ENCODE measurements at regions not wholly inside any gene's neighbourhood (a gene's known extent, or its start where the extent isn't known, plus 50 kb on each side); places are given as distances from the start of the nearest gene placed in this dataset.

DNA sequence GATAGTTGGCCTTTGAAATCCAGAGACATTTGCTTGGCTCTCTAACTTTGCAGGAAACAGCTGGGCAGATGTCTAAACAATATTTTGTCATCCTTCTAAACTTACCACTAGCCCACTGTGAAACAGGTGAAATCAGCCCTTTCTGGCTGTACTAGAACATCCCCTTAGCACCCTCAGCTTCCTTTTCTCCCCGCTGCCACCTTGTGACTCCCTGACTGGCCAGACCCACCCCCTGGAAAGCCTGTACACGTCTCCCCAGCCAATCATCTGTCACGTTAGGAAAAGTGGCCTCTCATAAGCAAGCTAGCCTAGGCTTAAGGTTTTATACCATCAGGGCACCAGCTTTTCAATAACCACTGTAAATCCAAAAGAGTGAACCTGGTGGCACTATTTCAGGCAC, 88.6 kb upstream of the E2F3 start:
- TF ChIP-seq, protein P1, sequence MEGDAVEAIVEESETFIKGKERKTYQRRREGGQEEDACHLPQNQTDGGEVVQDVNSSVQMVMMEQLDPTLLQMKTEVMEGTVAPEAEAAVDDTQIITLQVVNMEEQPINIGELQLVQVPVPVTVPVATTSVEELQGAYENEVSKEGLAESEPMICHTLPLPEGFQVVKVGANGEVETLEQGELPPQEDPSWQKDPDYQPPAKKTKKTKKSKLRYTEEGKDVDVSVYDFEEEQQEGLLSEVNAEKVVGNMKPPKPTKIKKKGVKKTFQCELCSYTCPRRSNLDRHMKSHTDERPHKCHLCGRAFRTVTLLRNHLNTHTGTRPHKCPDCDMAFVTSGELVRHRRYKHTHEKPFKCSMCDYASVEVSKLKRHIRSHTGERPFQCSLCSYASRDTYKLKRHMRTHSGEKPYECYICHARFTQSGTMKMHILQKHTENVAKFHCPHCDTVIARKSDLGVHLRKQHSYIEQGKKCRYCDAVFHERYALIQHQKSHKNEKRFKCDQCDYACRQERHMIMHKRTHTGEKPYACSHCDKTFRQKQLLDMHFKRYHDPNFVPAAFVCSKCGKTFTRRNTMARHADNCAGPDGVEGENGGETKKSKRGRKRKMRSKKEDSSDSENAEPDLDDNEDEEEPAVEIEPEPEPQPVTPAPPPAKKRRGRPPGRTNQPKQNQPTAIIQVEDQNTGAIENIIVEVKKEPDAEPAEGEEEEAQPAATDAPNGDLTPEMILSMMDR (IDR thresholded peaks at IDR 0.05): no peak
- TF ChIP-seq SIN3A (IDR thresholded peaks at IDR 0.05; ENCODE audit: borderline replicate concordance, insufficient read depth, low read depth, low read length): no peak
- TF ChIP-seq, protein P2, sequence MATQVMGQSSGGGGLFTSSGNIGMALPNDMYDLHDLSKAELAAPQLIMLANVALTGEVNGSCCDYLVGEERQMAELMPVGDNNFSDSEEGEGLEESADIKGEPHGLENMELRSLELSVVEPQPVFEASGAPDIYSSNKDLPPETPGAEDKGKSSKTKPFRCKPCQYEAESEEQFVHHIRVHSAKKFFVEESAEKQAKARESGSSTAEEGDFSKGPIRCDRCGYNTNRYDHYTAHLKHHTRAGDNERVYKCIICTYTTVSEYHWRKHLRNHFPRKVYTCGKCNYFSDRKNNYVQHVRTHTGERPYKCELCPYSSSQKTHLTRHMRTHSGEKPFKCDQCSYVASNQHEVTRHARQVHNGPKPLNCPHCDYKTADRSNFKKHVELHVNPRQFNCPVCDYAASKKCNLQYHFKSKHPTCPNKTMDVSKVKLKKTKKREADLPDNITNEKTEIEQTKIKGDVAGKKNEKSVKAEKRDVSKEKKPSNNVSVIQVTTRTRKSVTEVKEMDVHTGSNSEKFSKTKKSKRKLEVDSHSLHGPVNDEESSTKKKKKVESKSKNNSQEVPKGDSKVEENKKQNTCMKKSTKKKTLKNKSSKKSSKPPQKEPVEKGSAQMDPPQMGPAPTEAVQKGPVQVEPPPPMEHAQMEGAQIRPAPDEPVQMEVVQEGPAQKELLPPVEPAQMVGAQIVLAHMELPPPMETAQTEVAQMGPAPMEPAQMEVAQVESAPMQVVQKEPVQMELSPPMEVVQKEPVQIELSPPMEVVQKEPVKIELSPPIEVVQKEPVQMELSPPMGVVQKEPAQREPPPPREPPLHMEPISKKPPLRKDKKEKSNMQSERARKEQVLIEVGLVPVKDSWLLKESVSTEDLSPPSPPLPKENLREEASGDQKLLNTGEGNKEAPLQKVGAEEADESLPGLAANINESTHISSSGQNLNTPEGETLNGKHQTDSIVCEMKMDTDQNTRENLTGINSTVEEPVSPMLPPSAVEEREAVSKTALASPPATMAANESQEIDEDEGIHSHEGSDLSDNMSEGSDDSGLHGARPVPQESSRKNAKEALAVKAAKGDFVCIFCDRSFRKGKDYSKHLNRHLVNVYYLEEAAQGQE (IDR thresholded peaks at IDR 0.05; ENCODE audit: insufficient read depth in 1 of 2, low read depth in 2 of 2, low read length in 1 of 2): no peak
